ENCODE measurements at regions not wholly inside any gene's neighbourhood (a gene's known extent, or its start where the extent isn't known, plus 50 kb on each side); places are given as distances from the start of the nearest gene placed in this dataset.

DNA sequence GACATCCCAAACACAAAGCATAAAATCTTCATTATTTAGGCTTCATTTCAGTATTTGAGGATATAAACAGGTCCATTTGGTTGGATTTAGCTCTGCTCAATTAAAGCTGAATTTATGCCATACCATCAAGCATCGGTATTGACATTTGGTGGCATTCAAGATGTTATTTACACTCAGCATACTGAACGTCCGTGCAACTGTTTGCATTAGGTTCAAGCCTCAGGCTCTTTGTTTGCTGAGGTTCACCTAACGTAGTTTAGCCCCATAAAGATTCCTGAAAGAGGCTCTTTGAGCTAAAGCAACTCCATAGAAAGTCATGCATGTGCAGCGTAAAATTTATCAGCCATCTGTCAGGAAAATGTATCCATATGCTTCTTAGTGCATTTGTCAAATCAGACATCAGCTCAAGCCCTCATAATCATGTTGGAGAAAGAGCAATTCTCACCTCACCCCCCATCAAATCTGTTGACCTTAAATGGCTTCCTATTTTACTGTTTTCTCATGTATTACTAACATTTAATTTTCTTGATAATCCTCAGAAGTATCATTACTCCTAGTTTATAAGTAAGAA lies 366.9 kb downstream of the EPHA4 start:
- no peak for DNase-seq

GRCh38 chr2:221210686-221211085 lies 361.4 kb downstream of the EPHA4 start:
- DNase-seq, result no peak

GRCh38 chr2:221211653-221212052 lies 360.5 kb downstream of the EPHA4 start:
- no peak for DNase-seq

GRCh38 chr2:221212105-221212504 lies 360.0 kb downstream of the EPHA4 start:
- DNase-seq, result no peak

DNA sequence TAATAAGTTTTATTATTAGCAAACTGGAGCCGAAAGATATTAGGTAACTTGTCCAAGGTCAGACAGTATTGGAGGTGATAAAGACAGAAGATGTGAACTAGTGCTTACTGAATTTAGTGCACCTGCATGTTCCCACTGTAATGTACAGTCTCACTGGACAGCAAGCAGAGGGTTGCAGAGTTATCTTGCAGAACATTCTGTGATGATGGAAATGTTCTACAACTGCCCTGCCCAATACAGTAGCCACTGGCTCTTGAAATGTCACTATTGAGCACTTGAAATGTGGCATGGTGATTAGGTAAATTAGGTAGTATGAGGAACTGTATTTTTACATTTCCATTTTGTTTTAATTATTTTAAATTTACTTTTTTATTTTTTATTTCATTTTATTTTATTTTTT lies 356.6 kb downstream of the EPHA4 start:
- no peak for DNase-seq

DNA sequence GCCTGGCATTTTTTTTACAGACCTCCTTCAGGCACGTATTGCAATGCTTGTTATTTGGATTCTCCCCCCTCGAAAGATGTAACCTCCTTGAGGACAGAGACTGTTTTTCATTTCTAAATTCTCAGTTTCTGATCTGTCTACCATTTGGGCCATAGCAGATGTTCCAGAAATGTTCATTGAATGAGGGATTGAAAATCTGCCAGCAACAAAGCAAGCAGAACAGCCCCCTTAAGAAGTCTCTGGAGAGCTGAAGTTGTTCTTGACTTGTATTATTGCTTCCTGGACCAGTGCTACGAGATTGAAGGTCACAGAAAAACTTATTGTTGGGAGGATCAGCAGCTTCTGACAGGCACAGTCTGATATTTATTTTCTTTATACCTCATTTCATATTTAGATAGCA lies 355.5 kb downstream of the EPHA4 start:
- DNase-seq, result no peak

GRCh38 chr2:221225752-221226151 lies 346.4 kb downstream of the EPHA4 start:
- DNase-seq, result no peak

GRCh38 chr2:221228214-221228769 lies 343.8 kb downstream of the EPHA4 start:
- no peak for DNase-seq

DNA sequence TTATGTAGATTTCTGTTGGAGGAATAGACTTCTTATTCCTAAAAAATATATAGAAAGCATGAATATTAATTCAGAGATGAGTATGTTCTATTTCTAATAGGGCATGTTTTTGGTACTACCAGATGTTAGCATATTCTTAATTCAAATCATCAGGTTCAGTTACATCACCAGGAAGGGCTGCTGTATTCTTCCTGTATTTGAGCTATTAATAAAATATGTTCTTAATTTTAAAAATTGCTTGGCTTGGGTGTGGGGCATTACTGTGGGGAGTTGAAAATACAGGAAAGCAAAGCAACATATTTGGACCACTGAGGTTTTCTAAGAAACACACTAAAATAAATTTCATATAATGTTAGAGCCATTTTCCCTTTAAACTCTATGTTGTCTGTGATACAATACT lies 343.0 kb downstream of the EPHA4 start:
- no peak for DNase-seq

- no peak for DNase-seq
Measured at GRCh38 chr2:221231511-221231910, 340.6 kb downstream of the EPHA4 start.

DNA sequence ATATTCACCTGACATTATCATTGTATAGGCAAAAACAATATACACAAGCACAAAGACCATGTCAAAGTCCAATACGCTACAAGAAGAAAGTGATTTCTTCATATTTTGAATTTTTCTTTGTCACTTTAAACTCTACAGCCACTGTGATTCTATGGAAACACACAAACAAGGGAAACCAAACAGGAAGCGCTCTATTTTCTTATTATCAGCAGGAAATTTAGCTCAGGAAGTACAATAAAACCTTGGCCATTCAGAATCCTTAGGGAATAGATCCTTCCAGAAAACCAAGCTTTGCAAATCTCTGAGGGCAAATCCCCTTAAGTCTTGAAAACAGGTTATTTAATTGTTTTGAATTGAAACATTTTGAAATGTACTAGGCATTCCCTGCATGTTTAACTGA lies 336.2 kb downstream of the EPHA4 start:
- DNase-seq, result no peak

DNA sequence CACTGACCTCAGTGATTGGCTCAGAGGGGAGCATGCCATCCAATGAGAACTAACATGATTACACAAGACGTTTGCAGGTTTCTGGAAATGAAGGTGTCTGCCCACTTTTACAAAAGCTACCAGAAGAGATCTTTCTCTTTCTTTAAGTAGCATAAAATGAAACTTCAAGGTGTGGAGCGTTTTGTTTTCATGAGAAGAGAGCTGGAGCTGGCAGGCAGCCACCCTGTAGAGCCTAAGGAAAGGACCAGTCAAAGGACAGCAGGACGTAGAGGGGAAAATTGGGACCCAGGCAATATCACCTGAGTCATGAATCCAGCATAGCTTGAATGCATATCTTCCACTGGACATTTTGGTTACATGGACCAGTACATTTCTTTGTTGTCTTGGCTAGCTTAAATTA lies 331.0 kb downstream of the EPHA4 start:
- DNase-seq, result no peak

GRCh38 chr2:221243771-221244170 lies 328.3 kb downstream of the EPHA4 start:
- no peak for DNase-seq

- no peak for DNase-seq
Measured at GRCh38 chr2:221245045-221245444, 327.1 kb downstream of the EPHA4 start.

GRCh38 chr2:221245772-221246171 lies 326.3 kb downstream of the EPHA4 start:
- DNase-seq, result no peak

- DNase-seq, result no peak
Measured at GRCh38 chr2:221254299-221254698, 317.8 kb downstream of the EPHA4 start.

- DNase-seq, result no peak
Measured at GRCh38 chr2:221255862-221256261, 316.2 kb downstream of the EPHA4 start.

- DNase-seq, result no peak
Measured at GRCh38 chr2:221258464-221258863, 313.6 kb downstream of the EPHA4 start.

DNA sequence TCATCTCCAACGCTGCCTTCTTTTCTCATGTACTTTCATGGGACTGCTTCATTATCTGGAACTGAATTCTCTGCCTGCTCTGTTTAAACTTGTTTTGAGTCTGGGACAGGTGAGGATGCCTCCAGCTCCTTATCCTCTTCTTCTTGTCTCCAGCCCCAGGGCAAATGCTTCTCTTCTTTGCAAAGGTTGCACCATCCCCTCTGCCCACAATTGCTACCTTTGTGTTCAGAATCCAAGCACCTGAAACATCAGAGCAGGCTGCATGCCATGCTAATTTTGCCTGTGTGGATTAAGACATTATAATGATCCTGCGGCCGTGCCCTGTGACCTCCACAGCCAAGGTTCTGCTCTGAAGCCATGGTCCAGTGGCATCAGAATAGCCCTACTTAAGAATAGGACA lies 309.5 kb downstream of the EPHA4 start:
- no peak for DNase-seq

DNA sequence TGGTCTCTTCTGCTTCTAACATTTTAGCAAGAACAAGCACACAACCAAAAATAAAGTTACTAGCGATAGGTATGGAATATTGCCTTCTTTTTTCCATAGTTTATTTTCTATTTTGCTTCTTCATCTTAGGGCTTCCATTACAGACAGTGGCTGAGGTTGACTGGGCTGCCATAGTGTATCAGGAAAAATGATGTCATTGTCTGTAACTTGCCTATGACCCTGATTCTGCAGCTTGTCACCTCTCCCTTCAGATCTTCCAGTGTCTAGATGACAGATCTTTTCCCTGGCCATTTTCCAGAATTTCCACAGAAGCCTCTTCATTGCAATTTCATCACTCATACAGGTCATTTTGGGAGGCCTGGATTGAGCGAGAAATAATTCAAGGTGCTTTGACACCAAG lies 308.5 kb downstream of the EPHA4 start:
- no peak for DNase-seq

- no peak for DNase-seq
Measured at GRCh38 chr2:221264318-221264717, 307.8 kb downstream of the EPHA4 start.

DNA sequence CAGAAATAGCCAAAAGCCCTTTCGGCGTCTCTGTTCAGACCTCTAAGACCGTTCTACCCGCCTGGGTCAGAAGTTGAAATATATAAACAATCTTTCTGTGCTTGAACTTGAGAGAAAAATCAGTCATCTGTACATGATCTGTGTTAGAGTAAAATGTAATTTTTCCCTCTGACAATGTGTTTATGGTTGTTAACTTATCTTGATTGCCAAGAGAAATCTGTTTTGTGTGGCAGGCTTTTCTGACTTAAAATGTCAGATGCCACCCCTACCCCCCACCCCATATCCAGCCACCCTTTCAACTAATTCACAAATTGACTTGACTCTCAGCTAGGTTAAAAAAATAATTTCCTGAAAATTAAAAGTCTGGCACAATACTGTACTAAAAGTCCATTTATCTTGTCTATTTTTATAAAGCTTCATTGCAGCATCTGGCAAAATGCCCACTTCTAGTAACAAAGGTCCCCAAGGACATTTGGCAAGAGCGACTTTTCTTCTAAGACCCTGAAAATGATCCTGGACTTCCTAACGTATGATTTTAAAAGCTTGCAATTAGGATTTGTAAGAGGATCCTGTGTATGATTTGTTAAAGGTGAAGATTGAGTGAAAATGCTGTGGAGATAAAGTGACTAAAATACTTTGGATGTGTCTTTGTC lies 304.2 kb downstream of the EPHA4 start:
- no peak for DNase-seq

GRCh38 chr2:221268631-221269030 lies 303.5 kb downstream of the EPHA4 start:
- no peak for DNase-seq

GRCh38 chr2:221270806-221271205 lies 301.3 kb downstream of the EPHA4 start:
- DNase-seq, result no peak

GRCh38 chr2:221272729-221273128 lies 299.4 kb downstream of the EPHA4 start:
- no peak for DNase-seq

Data from CD4-positive, alpha-beta T cell treated with Interleukin-12 subunit alpha and Interleukin-12 subunit beta, for 1 hour (primary cell).